ENCODE measurements at regions not wholly inside any gene's neighbourhood (a gene's known extent, or its start where the extent isn't known, plus 50 kb on each side); places are given as distances from the start of the nearest gene placed in this dataset.

- no peak for TF ChIP-seq CTCF (conservative IDR thresholded peaks at IDR 0.05; ENCODE audit: low read depth, low read length)
- TF ChIP-seq POLR2A (IDR thresholded peaks at IDR 0.05; ENCODE audit: low read depth, low read length), result no peak
- TF ChIP-seq FOS (IDR thresholded peaks at IDR 0.05; ENCODE audit: low read depth, low read length), result no peak
- no peak for TF ChIP-seq BHLHE40 (IDR thresholded peaks at IDR 0.05; ENCODE audit: low read depth, low read length)
- TF ChIP-seq USF2 (IDR thresholded peaks at IDR 0.05; ENCODE audit: low read depth, low read length), result no peak
- TF ChIP-seq CEBPB (IDR thresholded peaks at IDR 0.05; ENCODE audit: low read depth, low read length), result no peak
- no peak for TF ChIP-seq ELK1 (IDR thresholded peaks at IDR 0.05; ENCODE audit: borderline replicate concordance, low read depth, low read length)
- TF ChIP-seq RCOR1 (IDR thresholded peaks at IDR 0.05; ENCODE audit: insufficient replicate concordance, low read length), result no peak
- TF ChIP-seq RFX5 (IDR thresholded peaks at IDR 0.05; ENCODE audit: low read depth, low read length), result no peak
- no peak for TF ChIP-seq SMC3 (IDR thresholded peaks at IDR 0.05; ENCODE audit: low read depth, low read length)
Observed at GRCh38 chr12:84767079-84767478, 145.5 kb downstream of the SLC6A15 start.

Measured in IMR-90 (cell line).